ENCODE measurements at regions not wholly inside any gene's neighbourhood (a gene's known extent, or its start where the extent isn't known, plus 50 kb on each side); places are given as distances from the start of the nearest gene placed in this dataset.

GRCh38 chr2:217727801-217728200 lies 275.0 kb downstream of the TNS1 start:
- Histone ChIP-seq H3K4me3 (no peak overlapping the region), H3K27ac (no peak overlapping the region), H3K9me2 (ENCODE audit: insufficient read depth) (no peaks in the 10 kb centered on the region), H3K27me3 (ENCODE audit: insufficient read depth, low read depth) (0 out of 2 replicates have a peak, but pooled peaks cover 3% of the 10 kb centered on the region), H3F3A (ENCODE audit: insufficient read depth, low read depth) (no peaks in the 10 kb centered on the region), H2AFZ (no peak overlapping the region), H3K4me1 (replicated peaks; ENCODE audit: insufficient read depth) (no peaks in the 10 kb centered on the region), H3K79me2 (ENCODE audit: low read depth) (no peaks in the 10 kb centered on the region), H3K36me3 (ENCODE audit: low read depth) (no peaks in the 10 kb centered on the region), H4K20me1 (ENCODE audit: insufficient read depth) (no peaks in the 10 kb centered on the region), H3K4me2 (no peak overlapping the region), H3K9me3 (ENCODE audit: insufficient read depth, low read depth) (no peaks in the 10 kb centered on the region)
- CTCF ChIA-PET, result interaction anchor here (0.6 kb wide), 2 partner anchors 25 to 1045 kb away, joined by 3 to 5 read pairs; no protein-coding TSS in a partner anchor
- intact Hi-C loops (cut with micrococcal nuclease; ENCODE audit: unreplicated experiment), result no loop called here
- BruUV-seq (replicated peaks), result no TSS peak
- no peak for DNase-seq
- TF ChIP-seq, protein P1, sequence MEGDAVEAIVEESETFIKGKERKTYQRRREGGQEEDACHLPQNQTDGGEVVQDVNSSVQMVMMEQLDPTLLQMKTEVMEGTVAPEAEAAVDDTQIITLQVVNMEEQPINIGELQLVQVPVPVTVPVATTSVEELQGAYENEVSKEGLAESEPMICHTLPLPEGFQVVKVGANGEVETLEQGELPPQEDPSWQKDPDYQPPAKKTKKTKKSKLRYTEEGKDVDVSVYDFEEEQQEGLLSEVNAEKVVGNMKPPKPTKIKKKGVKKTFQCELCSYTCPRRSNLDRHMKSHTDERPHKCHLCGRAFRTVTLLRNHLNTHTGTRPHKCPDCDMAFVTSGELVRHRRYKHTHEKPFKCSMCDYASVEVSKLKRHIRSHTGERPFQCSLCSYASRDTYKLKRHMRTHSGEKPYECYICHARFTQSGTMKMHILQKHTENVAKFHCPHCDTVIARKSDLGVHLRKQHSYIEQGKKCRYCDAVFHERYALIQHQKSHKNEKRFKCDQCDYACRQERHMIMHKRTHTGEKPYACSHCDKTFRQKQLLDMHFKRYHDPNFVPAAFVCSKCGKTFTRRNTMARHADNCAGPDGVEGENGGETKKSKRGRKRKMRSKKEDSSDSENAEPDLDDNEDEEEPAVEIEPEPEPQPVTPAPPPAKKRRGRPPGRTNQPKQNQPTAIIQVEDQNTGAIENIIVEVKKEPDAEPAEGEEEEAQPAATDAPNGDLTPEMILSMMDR (conservative IDR thresholded peaks at IDR 0.05), result no peak
- TF ChIP-seq EZH2 (IDR thresholded peaks at IDR 0.05; ENCODE audit: low read depth), result no peak
- POLR2A ChIA-PET (ENCODE audit: unreplicated experiment), result interaction anchor here (0.8 kb wide), 1 partner anchor 97 kb away, joined by 9 read pairs; no protein-coding TSS in a partner anchor

GRCh38 chr2:217725409-217725808 lies 277.4 kb downstream of the TNS1 start:
- DNase-seq, result no peak
- no peak for TF ChIP-seq EZH2 (IDR thresholded peaks at IDR 0.05; ENCODE audit: low read depth)
- TF ChIP-seq, protein P1 (conservative IDR thresholded peaks at IDR 0.05), result no peak
- H3K79me2 ChIP-seq (ENCODE audit: low read depth), result no peaks in the 10 kb centered on the region
- H2AFZ ChIP-seq, result no peak overlapping the region
- no peak overlapping the region for H3K27ac ChIP-seq
- H3K9me3 ChIP-seq (ENCODE audit: insufficient read depth, low read depth), result no peaks in the 10 kb centered on the region
- H3K36me3 ChIP-seq (ENCODE audit: low read depth), result no peaks in the 10 kb centered on the region
- no peaks in the 10 kb centered on the region for H3K9me2 ChIP-seq (ENCODE audit: insufficient read depth)
- no peaks in the 10 kb centered on the region for H3K4me1 ChIP-seq (replicated peaks; ENCODE audit: insufficient read depth)
- H3K27me3 ChIP-seq (ENCODE audit: insufficient read depth, low read depth), result no peaks in the 10 kb centered on the region
- CTCF ChIA-PET, result no interaction called here
- no TSS peak for BruUV-seq (replicated peaks)
- H3K4me2 ChIP-seq, result no peak overlapping the region
- no peak overlapping the region for H3K4me3 ChIP-seq
- intact Hi-C loops (cut with micrococcal nuclease; ENCODE audit: unreplicated experiment), result no loop called here
- H3F3A ChIP-seq (ENCODE audit: insufficient read depth, low read depth), result no peaks in the 10 kb centered on the region
- POLR2A ChIA-PET (ENCODE audit: unreplicated experiment), result no interaction called here
- no peaks in the 10 kb centered on the region for H4K20me1 ChIP-seq (ENCODE audit: insufficient read depth)

- Histone ChIP-seq H3K4me2 (no peak overlapping the region), H3K4me3 (no peak overlapping the region), H3K9me2 (ENCODE audit: insufficient read depth) (no peaks in the 10 kb centered on the region), H3K27me3 (ENCODE audit: insufficient read depth, low read depth) (no peaks in the 10 kb centered on the region), H4K20me1 (ENCODE audit: insufficient read depth) (no peaks in the 10 kb centered on the region), H3F3A (ENCODE audit: insufficient read depth, low read depth) (no peaks in the 10 kb centered on the region), H3K9me3 (ENCODE audit: insufficient read depth, low read depth) (no peaks in the 10 kb centered on the region), H3K27ac (no peak overlapping the region), H3K79me2 (ENCODE audit: low read depth) (no peaks in the 10 kb centered on the region), H3K4me1 (replicated peaks; ENCODE audit: insufficient read depth) (no peaks in the 10 kb centered on the region), H2AFZ (no peak overlapping the region), H3K36me3 (ENCODE audit: low read depth) (no peaks in the 10 kb centered on the region)
- DNase-seq, result no peak
- ChIA-PET CTCF (no interaction called here), POLR2A (ENCODE audit: unreplicated experiment) (no interaction called here)
- intact Hi-C loops (cut with micrococcal nuclease; ENCODE audit: unreplicated experiment), result no loop called here
- no TSS peak for BruUV-seq (replicated peaks)
- TF ChIP-seq EZH2 (IDR thresholded peaks at IDR 0.05; ENCODE audit: low read depth), result no peak
- TF ChIP-seq, protein P1 (conservative IDR thresholded peaks at IDR 0.05), result no peak
These were observed 278.3 kb downstream of the TNS1 start for GRCh38 chr2:217724471-217724870.

Measured in PC-9 (cell line).